Thyroid gland (tissue), 4 donors: ENCODE measurements at regions not wholly inside any gene's neighbourhood (a gene's known extent, or its start where the extent isn't known, plus 50 kb on each side); places are given as distances from the start of the nearest gene placed in this dataset.
A peak's percentile ranks its signal among the peaks of the same experiment; 100 is the strongest.

Experiments
- DNase-seq, 2 donors: peaks; one replicate each; pipeline ENCODE4 v3.0.0-alpha.2; 2019
- H3K27ac ChIP-seq, 3 donors: fragments of 200-600 bp; sonication (generic); 1 replicate in 2 of 3; 2 replicates in 1 of 3; pipeline ENCODE4 v1.5.1; 2016 to 2019; ENCODE audit warnings: mild to moderate bottlenecking in 1 of 3, moderate library complexity in 1 of 3
- H3K27me3 ChIP-seq: fragments of 200-600 bp; sonication (generic); one replicate; pipeline ENCODE4 v1.5.1; 2019
- H3K36me3 ChIP-seq, 2 donors: fragments of 200-600 bp; sonication (generic); one replicate each; pipeline ENCODE4 v1.5.1; 2016 to 2019
- H3K4me1 ChIP-seq, 2 donors: fragments of 200-600 bp; sonication (generic); one replicate each; pipeline ENCODE4 v1.5.1; 2017 to 2019
- H3K4me3 ChIP-seq, 3 donors: fragments of 200-600 bp; sonication (generic); replicated peaks in 1 of 3; 1 replicate in 2 of 3; 2 replicates in 1 of 3; pipeline ENCODE4 v1.5.1; 2016; ENCODE audit warnings: mild to moderate bottlenecking in 1 of 3
- H3K9me3 ChIP-seq: fragments of 200-600 bp; sonication (generic); one replicate; pipeline ENCODE4 v1.5.1; 2017
- POLR2A ChIP-seq, 2 donors: fragments of 450-650 bp; IDR thresholded peaks; one replicate each; pipeline ENCODE4 v1.6.1; 2017; ENCODE audit warnings: antibody characterized with exemption in 2 of 2, mild to moderate bottlenecking in 2 of 2, moderate library complexity in 1 of 2
- WGBS, 2 donors: methylation state at CpG; one replicate each; pipeline ENCODE4 v1.1.5; 2017; 5-methylcytosine and 5-hydroxymethylcytosine counted together
- intact Hi-C: fragments of 100-400 bp; cut with DNase I; formaldehyde crosslinking; loops from one replicate; pipeline ENCODE4 v1.15.1; 2023
- TF ChIP-seq, protein P1 (sequence below), 6 experiments: fragments of 200-600 bp in 3 of 6; fragments of 450-650 bp in 3 of 6; sonication (generic) in 3 of 6; IDR thresholded peaks; one replicate each; pipeline ENCODE4 v1.5.1; 2016 to 2019; ENCODE audit warnings: antibody characterized with exemption in 6 of 6, mild to moderate bottlenecking in 2 of 6, inconsistent platforms in 1 of 6, moderate library complexity in 1 of 6

DNA sequence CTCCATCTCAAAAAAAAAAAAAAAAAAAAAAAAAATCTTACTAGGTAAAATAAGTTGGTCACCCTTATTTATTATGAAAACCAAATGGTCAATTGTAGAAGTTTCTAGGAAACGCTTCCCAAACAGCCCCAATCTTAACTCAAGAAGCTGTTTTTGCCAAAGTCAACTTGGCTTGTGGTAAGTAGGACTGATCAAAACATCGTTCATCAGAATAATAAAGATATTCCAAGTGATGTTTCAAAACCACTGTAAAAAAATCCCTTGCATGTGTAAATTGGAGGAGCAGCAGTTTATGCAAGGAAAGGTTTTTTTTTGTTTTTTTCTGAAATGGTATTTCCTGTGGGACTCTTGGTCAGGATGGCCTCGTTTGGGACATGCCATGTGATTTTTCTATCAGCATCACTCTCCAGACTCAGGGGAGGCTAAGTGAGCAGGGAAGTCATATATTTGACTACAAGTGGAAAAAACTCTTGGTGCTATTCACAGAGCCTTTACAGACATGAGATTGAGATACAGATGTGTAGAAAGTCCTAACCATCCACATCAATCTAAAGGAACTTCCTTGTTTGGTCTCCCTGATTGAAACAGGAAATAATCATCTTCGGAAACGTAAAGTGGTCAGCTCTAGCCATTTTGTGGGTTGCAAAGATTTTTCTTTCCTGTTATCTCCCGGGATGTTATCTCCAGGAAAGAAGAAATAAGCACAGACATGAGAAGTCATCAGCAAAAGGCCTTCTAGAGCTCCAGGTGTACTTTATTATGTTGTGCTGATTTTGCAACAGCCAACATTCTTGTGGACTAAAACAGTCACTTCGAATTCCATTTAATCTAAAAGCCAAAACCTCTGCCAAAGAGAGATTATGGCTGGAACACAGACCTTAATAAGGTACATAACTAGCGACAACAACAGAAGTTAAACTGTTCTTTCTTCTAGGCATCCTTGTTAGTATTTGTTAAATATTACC, 177.8 kb downstream of the EDN1 start:
- H3K4me3 ChIP-seq = no peak overlapping the region
- H3K4me1 ChIP-seq = no peaks in the 10 kb centered on the region
- H3K27me3 ChIP-seq = no peaks in the 10 kb centered on the region
- intact Hi-C loops = no loop called here
- no peaks in the 10 kb centered on the region for H3K36me3 ChIP-seq
- no peak overlapping the region for H3K27ac ChIP-seq
- 64 to 68% methylated on average over 8 of the region's 8 CpGs for WGBS, 2 donors
- H3K9me3 ChIP-seq = no peaks in the 10 kb centered on the region
- TF ChIP-seq POLR2A (IDR thresholded peaks at IDR 0.05) = no peak
- TF ChIP-seq, protein P1, sequence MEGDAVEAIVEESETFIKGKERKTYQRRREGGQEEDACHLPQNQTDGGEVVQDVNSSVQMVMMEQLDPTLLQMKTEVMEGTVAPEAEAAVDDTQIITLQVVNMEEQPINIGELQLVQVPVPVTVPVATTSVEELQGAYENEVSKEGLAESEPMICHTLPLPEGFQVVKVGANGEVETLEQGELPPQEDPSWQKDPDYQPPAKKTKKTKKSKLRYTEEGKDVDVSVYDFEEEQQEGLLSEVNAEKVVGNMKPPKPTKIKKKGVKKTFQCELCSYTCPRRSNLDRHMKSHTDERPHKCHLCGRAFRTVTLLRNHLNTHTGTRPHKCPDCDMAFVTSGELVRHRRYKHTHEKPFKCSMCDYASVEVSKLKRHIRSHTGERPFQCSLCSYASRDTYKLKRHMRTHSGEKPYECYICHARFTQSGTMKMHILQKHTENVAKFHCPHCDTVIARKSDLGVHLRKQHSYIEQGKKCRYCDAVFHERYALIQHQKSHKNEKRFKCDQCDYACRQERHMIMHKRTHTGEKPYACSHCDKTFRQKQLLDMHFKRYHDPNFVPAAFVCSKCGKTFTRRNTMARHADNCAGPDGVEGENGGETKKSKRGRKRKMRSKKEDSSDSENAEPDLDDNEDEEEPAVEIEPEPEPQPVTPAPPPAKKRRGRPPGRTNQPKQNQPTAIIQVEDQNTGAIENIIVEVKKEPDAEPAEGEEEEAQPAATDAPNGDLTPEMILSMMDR (IDR thresholded peaks at IDR 0.05) = no peak
- DNase-seq = no peak

DNA sequence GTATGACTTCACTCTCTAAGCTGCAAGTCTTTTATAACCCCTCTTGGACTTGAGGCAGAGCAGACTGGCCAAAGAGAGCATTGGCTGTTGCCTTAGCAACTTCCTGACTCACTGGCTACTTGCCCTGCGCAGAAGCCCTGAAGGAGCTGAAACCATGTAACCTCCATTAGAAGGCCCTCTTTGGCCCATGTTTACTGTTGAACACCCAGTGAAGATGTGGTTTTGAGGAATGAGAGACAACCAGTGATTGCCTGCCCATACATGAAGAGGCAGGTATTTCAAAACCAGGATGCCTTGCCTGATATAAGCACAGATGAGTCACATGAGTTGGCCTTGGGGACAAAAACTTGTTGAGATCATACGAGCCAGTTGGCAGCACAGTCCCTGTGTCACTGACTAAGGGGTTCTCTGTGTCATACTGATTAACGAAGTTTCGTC, 182.5 kb downstream of the EDN1 start:
- WGBS, 2 donors = 64 to 86% methylated on average over 4 of the region's 4 CpGs
- Histone ChIP-seq H3K4me1 (no peaks in the 10 kb centered on the region), H3K9me3 (no peaks in the 10 kb centered on the region), H3K36me3 (no peaks in the 10 kb centered on the region), H3K4me3 (no peak overlapping the region), H3K27ac (no peak overlapping the region), H3K27me3 (no peaks in the 10 kb centered on the region)
- intact Hi-C loops = no loop called here
- TF ChIP-seq, protein P1 (IDR thresholded peaks at IDR 0.05) = no peak
- TF ChIP-seq POLR2A (IDR thresholded peaks at IDR 0.05) = no peak
- DNase-seq = peak; percentile 20 to 32

DNA sequence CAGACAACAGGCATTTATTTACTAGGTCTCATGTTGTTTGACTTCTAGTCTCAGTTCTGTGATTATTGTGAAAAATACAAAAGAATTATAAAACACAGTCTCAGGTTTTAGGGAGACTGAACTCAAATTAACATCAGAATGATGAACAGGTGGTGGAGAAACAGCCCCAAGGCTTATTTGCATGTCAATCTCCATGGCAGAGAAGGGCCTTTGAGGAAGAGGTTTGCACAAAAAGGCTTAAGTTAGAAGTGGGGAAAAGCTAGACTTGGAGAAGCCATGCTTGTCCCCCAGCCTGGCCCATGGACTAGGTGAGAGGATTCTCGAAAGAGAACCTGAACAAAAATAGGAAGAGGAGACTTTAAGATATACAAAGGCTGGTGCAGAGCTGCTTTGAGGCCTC, 183.3 kb downstream of the EDN1 start:
- WGBS, 2 donors = 81 to 88% methylated on average over 1 of the region's 1 CpG
- no peaks in the 10 kb centered on the region for H3K4me1 ChIP-seq
- no peak for TF ChIP-seq POLR2A (IDR thresholded peaks at IDR 0.05)
- TF ChIP-seq, protein P1 (IDR thresholded peaks at IDR 0.05) = no peak
- no peak for DNase-seq
- no peaks in the 10 kb centered on the region for H3K27me3 ChIP-seq
- H3K4me3 ChIP-seq = no peak overlapping the region
- intact Hi-C loops = no loop called here
- no peaks in the 10 kb centered on the region for H3K36me3 ChIP-seq
- H3K27ac ChIP-seq = no peak overlapping the region
- no peaks in the 10 kb centered on the region for H3K9me3 ChIP-seq

DNA sequence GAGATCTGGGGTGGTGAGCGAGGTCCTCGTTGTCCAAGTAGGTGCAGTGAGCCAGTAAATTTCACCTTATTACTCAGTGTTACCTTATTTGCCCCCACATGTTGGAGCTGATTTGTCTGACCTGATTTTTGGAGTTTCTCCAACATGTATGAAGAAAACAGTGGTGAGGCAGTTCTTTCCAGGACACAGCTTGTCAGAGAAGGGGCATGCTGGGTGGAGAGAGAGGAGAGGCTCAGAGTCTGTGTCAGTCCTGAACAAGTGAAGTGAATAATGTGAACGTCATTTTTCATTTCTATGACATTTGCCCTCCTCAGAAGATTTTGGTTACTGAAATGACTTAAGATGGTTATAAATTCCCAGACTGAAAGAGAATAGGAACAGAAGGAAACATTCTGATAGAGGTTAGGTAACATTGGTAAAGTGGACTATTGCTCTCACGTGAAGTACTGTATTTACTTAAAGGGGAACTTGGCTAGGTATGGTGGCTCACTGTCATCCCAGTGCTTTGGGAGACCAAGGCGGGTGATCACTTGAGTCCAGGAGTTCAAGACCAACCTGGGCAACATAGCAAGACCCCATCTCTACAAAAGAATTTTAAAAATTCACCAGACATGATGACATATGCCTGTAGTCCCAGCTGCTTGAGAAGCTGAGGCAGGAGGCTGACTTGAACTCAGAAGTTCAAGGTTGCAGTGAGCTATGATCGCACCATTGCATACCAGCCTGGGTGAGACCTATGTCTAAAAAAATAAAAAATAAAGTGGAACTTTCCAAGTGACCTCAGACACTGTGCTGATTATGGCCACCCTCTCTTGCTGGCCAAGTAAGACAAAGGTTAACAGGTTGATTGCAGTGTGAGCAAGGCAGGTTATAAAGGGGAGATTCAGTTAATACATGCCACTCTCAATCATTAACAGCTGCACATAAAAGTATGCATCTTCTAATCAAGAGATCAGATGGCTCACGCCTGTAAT, 184.3 kb downstream of the EDN1 start:
- H3K36me3 ChIP-seq = no peaks in the 10 kb centered on the region
- H3K4me3 ChIP-seq = no peak overlapping the region
- intact Hi-C loops = no loop called here
- WGBS, 2 donors = 86 to 88% methylated on average over 7 of the region's 7 CpGs
- no peak for DNase-seq
- no peak for TF ChIP-seq POLR2A (IDR thresholded peaks at IDR 0.05)
- TF ChIP-seq, protein P1 (IDR thresholded peaks at IDR 0.05) = no peak
- H3K4me1 ChIP-seq = no peaks in the 10 kb centered on the region
- no peak overlapping the region for H3K27ac ChIP-seq
- no peaks in the 10 kb centered on the region for H3K27me3 ChIP-seq
- no peaks in the 10 kb centered on the region for H3K9me3 ChIP-seq
